SJCRH30 (cell line): ENCODE measurements at regions not wholly inside any gene's neighbourhood (a gene's known extent, or its start where the extent isn't known, plus 50 kb on each side); places are given as distances from the start of the nearest gene placed in this dataset.

ENCODE experiments used
- DNase-seq, 2 experiments: peaks; one replicate each; pipeline ENCODE4 v3.0.0-alpha.2; 2015 to 2020
- H3K27ac ChIP-seq: fragments of 250-450 bp; sonication (Bioruptor Pico); 2 replicates; pipeline ENCODE4 v1.5.1; 2020; ENCODE audit warnings: mild to moderate bottlenecking, moderate library complexity
- H3K27me3 ChIP-seq: fragments of 250-450 bp; sonication (Bioruptor Pico); 2 replicates; pipeline ENCODE4 v1.5.1; 2020; ENCODE audit warnings: mild to moderate bottlenecking, moderate library complexity
- H3K36me3 ChIP-seq: fragments of 250-450 bp; sonication (Bioruptor Pico); 2 replicates; pipeline ENCODE4 v1.5.1; 2020; ENCODE audit warnings: mild to moderate bottlenecking, moderate library complexity
- H3K4me1 ChIP-seq: fragments of 250-450 bp; sonication (Bioruptor Pico); 2 replicates; pipeline ENCODE4 v1.5.1; 2020; ENCODE audit warnings: mild to moderate bottlenecking, moderate library complexity
- H3K4me3 ChIP-seq: fragments of 250-450 bp; sonication (Bioruptor Pico); 2 replicates; pipeline ENCODE4 v1.5.1; 2020; ENCODE audit warnings: mild to moderate bottlenecking, moderate library complexity
- H3K9me3 ChIP-seq: fragments of 250-450 bp; sonication (Bioruptor Pico); replicated peaks from 2 replicates; pipeline ENCODE4 v1.5.1; 2020; ENCODE audit warnings: mild to moderate bottlenecking, moderate library complexity

DNA sequence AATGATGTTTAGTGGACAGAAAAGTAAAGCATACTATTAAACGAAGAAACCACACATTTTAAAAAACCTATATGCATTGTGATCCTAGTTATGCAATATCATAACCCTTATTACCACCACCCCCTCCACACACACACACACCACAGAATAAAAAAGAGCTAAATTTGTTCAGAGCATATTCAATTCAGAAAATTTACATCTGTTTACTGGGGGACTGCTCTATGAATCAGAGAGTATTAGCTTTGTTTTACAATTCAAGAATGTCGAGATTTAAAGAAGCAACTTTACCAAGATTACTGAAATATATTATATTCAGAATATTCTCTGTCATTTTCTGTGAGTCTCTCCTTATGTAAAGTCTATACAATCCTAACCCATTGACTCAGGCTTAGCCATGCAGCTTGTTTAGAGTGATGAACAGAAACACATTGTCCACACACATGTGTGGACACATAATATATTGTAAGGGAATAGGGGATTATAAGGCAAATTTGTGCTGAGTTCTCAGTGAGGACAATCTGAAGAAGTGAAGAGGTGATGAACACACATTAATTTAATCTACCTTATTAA lies 369.6 kb upstream of the MARCKS start:
- Histone ChIP-seq H3K4me3 (no peak overlapping the region), H3K27me3 (no peaks in the 10 kb centered on the region), H3K4me1 (no peaks in the 10 kb centered on the region), H3K36me3 (no peaks in the 10 kb centered on the region), H3K9me3 (no peaks in the 10 kb centered on the region), H3K27ac (no peak overlapping the region)
- no peak for DNase-seq

DNA sequence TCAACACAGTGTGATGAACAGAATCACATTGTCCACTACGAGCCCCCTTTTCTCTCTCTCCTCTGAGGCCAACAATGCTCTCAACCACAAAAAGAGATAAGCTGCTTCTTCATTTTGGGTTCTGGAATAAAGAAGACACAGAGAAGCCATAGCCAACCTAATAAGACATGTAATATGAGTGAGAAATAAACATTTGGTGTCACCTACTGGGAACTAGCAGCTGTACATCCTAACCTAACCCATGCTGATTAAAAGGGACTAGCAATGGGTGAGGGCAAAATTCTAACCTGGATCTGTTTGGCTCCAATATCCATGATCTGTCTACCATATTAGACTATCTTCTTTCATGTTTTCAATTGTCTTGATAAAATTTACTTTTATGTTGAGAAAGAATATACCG lies 369.1 kb upstream of the MARCKS start:
- no peak overlapping the region for H3K27ac ChIP-seq
- H3K4me1 ChIP-seq = no peaks in the 10 kb centered on the region
- DNase-seq = no peak
- no peaks in the 10 kb centered on the region for H3K27me3 ChIP-seq
- no peaks in the 10 kb centered on the region for H3K9me3 ChIP-seq
- H3K36me3 ChIP-seq = no peaks in the 10 kb centered on the region
- no peak overlapping the region for H3K4me3 ChIP-seq

DNA sequence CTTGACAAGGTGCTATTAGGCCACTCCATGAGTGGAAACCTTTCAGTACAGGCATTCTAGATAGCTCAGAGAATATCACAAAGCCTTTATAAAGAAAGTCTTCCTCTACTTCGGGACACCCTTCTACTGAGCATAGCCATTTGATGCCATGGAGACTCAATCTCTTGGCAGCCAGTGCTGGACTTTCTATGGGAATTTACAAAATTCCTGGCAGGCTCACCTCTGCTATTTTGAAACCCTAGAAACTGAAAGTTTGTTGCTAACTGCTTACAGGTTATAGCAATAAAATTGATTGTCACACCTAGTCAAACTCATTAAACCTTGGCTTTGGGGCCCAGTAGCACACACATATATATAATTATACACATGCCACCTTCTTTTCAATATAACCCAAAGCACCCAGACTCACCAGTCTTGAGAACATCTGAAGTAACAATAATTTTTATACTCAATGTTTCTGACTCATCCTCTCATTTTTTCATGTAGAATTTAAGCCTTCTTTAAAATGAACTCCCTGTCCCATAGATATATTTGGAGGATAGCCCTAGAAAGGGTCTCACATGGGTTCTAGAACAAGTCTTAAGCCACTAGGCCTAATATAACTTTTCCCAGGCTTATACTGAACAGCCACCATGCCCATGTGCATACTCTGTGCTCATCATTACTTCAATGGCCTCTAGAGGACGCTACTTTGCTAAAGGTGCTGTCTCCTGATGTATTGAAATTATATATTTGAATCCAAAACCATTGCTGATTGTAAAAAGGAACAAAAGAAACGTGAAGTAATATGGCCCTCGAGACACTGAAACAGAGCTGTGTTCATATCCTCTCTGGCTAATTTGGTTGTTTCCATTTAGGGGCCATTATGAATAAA lies 368.1 kb upstream of the MARCKS start:
- no peaks in the 10 kb centered on the region for H3K27me3 ChIP-seq
- no peaks in the 10 kb centered on the region for H3K4me1 ChIP-seq
- H3K27ac ChIP-seq = no peak overlapping the region
- no peak overlapping the region for H3K4me3 ChIP-seq
- H3K9me3 ChIP-seq = no peaks in the 10 kb centered on the region
- no peak for DNase-seq
- H3K36me3 ChIP-seq = no peaks in the 10 kb centered on the region

DNA sequence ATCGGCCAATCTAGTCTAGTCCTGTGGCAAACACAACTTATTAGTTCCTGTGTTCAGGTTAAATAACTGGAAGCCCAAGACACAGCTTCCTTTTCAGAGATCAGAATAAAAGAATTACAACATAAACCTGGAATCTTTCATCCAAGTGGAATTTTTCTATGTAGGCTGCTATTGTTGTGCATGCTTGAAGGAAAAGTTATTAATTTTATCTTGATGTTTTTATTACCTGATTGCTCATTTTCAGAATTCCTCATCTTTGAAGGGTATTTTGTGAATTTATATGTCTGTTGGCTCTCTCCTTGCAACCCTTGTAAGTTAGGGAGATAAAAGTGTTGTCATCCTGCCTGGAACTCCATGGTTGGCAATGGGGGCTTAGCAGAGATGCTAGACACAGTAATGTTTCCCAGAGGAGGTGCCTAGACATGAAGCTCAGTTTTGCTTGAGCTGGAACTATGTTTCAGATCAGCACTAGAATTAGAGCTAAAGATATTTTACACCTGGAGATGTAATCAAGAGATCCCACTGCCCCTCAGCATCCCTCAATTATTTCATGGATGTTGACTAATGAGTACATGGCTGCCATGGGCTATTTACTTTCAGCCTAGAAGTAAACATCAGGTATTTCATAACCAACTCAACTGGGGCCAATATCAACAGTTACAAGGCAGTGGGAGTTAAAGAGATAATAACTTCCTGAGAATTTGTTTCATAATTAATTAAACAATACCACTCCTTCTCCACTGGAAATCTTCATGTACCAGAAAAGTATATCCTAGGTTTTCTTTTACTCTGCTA lies 367.0 kb upstream of the MARCKS start:
- Histone ChIP-seq H3K36me3 (no peaks in the 10 kb centered on the region), H3K27me3 (no peaks in the 10 kb centered on the region), H3K4me3 (no peak overlapping the region), H3K9me3 (no peaks in the 10 kb centered on the region), H3K27ac (no peak overlapping the region), H3K4me1 (0 out of 2 replicates have a peak, but pooled peaks cover under 1% of the 10 kb centered on the region)
- no peak for DNase-seq

DNA sequence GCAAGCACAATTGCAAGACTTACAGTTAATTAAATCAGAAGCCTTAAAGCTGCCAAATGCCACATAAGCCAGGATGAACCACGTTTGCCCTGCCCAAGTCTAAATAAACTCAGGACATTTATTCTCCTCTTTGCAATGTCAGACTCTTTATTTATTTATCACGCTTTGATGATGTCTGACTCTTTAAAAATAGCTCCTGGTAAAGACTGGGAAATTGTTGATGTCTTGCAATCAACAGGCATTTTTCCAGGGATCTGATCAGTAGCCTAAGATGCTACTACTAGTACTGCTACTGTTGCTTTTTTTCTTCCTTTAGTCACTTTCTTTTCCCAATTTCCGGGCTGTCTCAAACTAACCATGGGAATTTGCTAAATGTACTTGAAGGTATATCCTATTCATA lies 365.8 kb upstream of the MARCKS start:
- Histone ChIP-seq H3K4me3 (no peak overlapping the region), H3K9me3 (no peaks in the 10 kb centered on the region), H3K36me3 (no peaks in the 10 kb centered on the region), H3K4me1 (peaks cover 11% of the 10 kb centered on the region), H3K27ac (no peak overlapping the region), H3K27me3 (no peaks in the 10 kb centered on the region)
- DNase-seq = no peak

DNA sequence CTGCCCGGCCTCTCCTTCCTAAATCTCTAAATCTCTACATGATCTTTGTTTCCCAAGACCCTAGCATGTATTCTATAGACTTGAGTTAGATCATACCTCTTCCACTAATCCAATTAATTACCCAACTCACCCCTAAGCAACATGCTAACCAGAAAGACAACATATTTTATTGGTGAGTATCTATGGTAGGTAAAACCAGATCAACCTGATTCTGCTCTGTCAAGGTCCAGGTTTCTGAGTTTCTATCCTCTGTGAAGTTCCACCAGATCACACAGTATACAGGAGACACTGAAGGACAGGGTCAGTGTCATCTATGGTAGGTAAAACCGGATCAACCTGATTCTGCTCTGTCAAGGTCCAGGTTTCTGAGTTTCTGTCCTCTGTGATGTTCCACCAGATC lies 363.2 kb upstream of the MARCKS start:
- H3K9me3 ChIP-seq = no peaks in the 10 kb centered on the region
- H3K27ac ChIP-seq = no peak overlapping the region
- DNase-seq = no peak
- H3K4me3 ChIP-seq = no peak overlapping the region
- H3K27me3 ChIP-seq = no peaks in the 10 kb centered on the region
- H3K4me1 ChIP-seq = peaks cover 11% of the 10 kb centered on the region
- H3K36me3 ChIP-seq = no peaks in the 10 kb centered on the region

DNA sequence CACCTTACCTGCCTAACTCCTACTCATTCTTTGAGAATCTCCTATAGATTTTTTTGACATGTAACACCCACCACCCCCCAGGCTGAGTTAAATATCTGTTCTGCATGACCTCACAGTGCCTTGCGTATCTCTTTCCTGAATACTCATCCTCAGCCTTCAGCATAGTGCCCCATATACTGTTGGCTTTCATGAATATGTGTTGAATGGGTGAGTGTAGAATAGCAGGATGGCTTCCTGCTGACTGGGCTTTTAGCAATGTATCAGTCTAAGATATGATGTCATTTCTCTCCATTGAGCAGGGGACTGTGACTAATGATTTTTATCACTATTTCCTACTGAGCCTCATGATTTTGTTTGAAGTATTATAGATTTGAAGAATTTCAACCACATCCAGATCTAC lies 361.6 kb upstream of the MARCKS start:
- Histone ChIP-seq H3K27ac (peak overlapping the region; percentile 52), H3K36me3 (no peaks in the 10 kb centered on the region), H3K4me3 (no peak overlapping the region), H3K9me3 (no peaks in the 10 kb centered on the region), H3K27me3 (no peaks in the 10 kb centered on the region), H3K4me1 (peaks cover 11% of the 10 kb centered on the region)
- peak; percentile 22 to 35 for DNase-seq

DNA sequence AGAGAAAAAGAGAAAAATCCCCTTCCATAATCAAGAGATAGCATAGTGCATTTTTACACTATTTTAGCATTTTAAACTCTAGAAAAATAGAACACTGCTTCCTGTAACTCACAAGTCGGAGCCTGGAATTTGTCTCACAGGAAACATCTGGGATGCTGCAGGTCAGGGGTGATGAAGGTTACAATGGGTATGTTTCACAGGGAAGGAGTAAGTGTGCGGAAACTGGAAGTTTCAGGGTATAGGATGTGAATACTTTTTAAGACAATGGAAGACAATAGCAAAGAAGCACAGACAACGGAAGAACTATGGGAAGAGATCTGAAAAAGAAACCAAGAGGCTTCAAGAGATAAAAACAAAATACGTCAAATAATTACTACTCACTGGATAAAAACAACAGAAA lies 361.0 kb upstream of the MARCKS start:
- DNase-seq = no peak
- Histone ChIP-seq H3K4me3 (no peak overlapping the region), H3K27ac (peak overlapping the region; percentile 52), H3K4me1 (peaks cover 11% of the 10 kb centered on the region), H3K9me3 (no peaks in the 10 kb centered on the region), H3K27me3 (no peaks in the 10 kb centered on the region), H3K36me3 (no peaks in the 10 kb centered on the region)

DNA sequence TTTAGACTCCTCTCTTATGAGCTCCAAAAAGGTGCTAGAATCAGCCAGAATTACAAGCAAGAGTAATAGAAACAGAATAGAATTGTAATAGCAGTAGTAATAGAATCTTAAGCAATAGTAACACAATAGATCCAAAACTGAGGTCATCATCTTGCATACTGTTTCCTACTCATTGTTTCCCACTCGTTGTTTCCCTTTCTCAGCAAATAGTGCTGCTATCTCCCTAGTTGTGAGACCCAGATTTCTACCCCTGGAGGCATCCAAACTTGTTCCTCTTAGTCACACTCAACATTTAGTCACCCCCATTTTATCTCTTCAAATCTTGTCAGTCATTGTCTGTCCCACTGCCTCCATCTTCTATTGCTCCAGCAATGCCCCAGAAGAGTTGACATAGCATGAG lies 356.9 kb upstream of the MARCKS start:
- H3K4me3 ChIP-seq = no peak overlapping the region
- H3K9me3 ChIP-seq = no peaks in the 10 kb centered on the region
- no peak overlapping the region for H3K27ac ChIP-seq
- H3K27me3 ChIP-seq = no peaks in the 10 kb centered on the region
- H3K36me3 ChIP-seq = no peaks in the 10 kb centered on the region
- peaks cover 26% of the 10 kb centered on the region for H3K4me1 ChIP-seq
- DNase-seq = no peak

DNA sequence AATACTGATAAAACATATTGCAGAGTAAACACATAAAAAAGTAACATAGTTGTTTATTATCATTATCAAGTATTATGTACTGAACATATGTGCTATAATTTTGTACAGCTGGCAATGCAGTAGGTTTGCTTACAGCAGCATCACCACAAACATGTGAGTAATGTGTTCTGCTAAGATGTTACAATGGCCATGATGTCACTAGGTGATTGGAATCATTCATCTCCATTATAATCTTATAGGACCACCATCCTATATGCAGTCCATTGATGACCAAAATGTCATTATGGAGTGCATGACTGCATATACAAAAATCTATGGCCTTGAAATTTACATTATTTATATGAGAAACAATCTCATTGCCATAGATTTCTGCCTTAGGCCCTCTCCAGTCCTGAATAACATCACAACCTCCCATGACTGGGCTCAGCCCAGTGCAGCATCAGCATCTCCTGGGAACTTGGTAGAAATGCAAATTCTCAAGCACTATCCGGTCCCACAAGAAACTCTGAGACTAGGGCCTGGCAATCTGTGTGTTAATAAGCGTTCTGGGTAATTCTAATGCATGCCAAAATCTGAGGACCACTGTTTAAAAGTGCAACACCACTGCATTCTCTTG lies 352.0 kb upstream of the MARCKS start:
- Histone ChIP-seq H3K4me3 (no peak overlapping the region), H3K27ac (no peak overlapping the region), H3K9me3 (0 out of 2 replicates have a peak, but pooled peaks cover 3% of the 10 kb centered on the region), H3K4me1 (peaks cover 16% of the 10 kb centered on the region), H3K36me3 (no peaks in the 10 kb centered on the region), H3K27me3 (no peaks in the 10 kb centered on the region)
- no peak for DNase-seq

DNA sequence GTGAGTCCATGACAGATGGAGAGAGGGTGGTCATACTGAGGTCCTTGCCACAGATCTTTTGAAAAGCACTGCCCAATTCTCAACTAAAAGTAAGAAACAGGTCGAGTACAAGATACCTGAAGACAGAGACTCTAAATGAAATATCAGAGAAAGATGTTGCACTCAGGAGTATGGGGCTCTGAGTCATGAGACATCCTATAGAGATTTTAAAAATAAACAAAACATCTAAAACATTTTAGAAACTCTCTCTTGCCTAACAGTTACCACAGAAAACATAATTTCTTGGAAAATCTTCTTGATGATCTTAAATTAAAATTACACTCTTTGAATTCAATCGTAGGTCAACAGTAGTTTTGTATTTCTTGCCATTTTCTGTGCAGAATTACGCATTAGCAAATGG lies 348.9 kb upstream of the MARCKS start:
- Histone ChIP-seq H3K4me3 (no peak overlapping the region), H3K27ac (no peak overlapping the region), H3K36me3 (no peaks in the 10 kb centered on the region), H3K9me3 (0 out of 2 replicates have a peak, but pooled peaks cover 3% of the 10 kb centered on the region), H3K27me3 (no peaks in the 10 kb centered on the region), H3K4me1 (peaks cover 13% of the 10 kb centered on the region; the same call in 1 of the 2 replicates)
- no peak for DNase-seq

DNA sequence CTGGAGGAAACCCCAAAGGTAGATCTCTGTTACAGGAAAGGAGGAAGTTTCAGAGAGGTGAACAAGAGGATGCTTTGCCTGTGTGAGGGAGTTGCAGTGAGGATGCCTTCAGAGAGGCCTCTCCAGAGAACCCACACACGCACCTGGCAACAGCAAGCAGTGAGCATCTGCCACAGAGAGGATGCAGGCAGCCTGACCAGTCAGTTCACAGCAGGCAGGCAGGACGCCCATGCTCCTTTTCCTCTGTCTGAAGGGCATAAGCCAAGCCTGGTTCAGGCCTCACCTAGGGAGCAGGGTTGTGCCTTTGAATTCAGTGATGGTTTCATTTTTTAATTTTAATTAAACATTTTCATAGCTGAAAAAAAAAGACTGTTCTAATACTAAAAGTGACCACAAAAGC lies 346.0 kb upstream of the MARCKS start:
- peaks cover 9% of the 10 kb centered on the region; the same call in 1 of the 2 replicates for H3K4me1 ChIP-seq
- no peak overlapping the region for H3K27ac ChIP-seq
- no peak for DNase-seq
- no peak overlapping the region for H3K4me3 ChIP-seq
- H3K36me3 ChIP-seq = no peaks in the 10 kb centered on the region
- no peaks in the 10 kb centered on the region for H3K27me3 ChIP-seq
- H3K9me3 ChIP-seq = 0 out of 2 replicates have a peak, but pooled peaks cover 3% of the 10 kb centered on the region

DNA sequence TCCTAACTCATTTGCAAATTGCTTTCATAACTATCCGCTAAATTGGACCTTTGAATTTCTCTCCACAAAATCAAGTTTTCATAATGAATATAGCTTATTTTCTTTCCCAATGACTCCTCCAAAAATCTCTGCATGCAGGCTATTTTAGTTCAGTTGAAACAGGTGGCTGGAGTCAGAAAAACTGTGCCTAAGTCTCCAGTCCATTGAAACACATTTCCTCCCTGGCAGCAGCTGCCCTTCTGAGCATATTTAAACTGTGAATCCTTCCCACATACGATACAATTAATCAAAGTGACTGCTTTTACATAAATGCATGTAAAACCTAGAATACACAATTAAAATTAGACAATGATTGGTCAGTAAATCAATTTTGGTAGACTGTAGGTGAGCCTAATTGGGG lies 344.6 kb upstream of the MARCKS start:
- peaks cover 9% of the 10 kb centered on the region; the same call in 1 of the 2 replicates for H3K4me1 ChIP-seq
- H3K36me3 ChIP-seq = no peaks in the 10 kb centered on the region
- 0 out of 2 replicates have a peak, but pooled peaks cover 3% of the 10 kb centered on the region for H3K9me3 ChIP-seq
- H3K27ac ChIP-seq = 0 out of 2 replicates have a peak overlapping the region, but pooled peaks have one; percentile 8
- no peak overlapping the region for H3K4me3 ChIP-seq
- no peaks in the 10 kb centered on the region for H3K27me3 ChIP-seq
- DNase-seq = peak in 1 of 2 experiments; percentile 44

DNA sequence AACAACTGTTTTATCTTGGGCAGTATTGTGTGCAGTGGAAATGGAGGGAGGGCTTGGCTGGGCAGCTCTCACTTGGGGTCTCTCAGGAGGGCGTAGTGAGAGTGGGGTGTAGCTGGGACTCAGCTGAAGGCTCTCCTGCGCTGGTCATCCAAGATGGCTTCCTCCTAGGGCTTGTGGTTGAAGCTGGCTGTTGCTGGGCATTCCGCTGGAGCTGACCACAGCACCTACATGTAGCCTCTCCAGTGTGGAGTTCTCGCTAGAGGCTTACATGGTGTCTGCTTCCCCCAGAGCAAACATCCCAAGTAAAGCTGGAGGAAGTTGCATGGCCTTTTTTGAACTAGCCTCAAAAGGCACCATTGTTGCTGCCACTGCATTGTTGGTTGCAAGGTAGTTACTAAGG lies 344.1 kb upstream of the MARCKS start:
- Histone ChIP-seq H3K27me3 (no peaks in the 10 kb centered on the region), H3K4me1 (peaks cover 9% of the 10 kb centered on the region; the same call in 1 of the 2 replicates), H3K4me3 (no peak overlapping the region), H3K9me3 (0 out of 2 replicates have a peak, but pooled peaks cover 3% of the 10 kb centered on the region), H3K36me3 (no peaks in the 10 kb centered on the region), H3K27ac (0 out of 2 replicates have a peak overlapping the region, but pooled peaks have one; percentile 8)
- DNase-seq = peak in 1 of 2 experiments; percentile 22
